DMS53 (cell line): ENCODE measurements at regions not wholly inside any gene's neighbourhood (a gene's known extent, or its start where the extent isn't known, plus 50 kb on each side); places are given as distances from the start of the nearest gene placed in this dataset.

Experiments
- DNase-seq: peaks from one replicate; lab custom pipeline; 2025; lab: John Stamatoyannopoulos, UW

GRCh38 chr18:77572537-77572936 lies 322.9 kb downstream of the GALR1 start:
- no peak for DNase-seq

- DNase-seq: no peak
These were observed 323.9 kb downstream of the GALR1 start for GRCh38 chr18:77573571-77573970.

- no peak for DNase-seq
These were observed 341.4 kb downstream of the GALR1 start for GRCh38 chr18:77590943-77591515.

GRCh38 chr18:77597726-77598125 lies 348.1 kb downstream of the GALR1 start:
- DNase-seq: no peak

- no peak for DNase-seq
These were observed 351.0 kb downstream of the GALR1 start for GRCh38 chr18:77600674-77601073.

GRCh38 chr18:77601567-77601966 lies 351.9 kb downstream of the GALR1 start:
- no peak for DNase-seq

GRCh38 chr18:77607087-77607486 lies 357.4 kb downstream of the GALR1 start:
- no peak for DNase-seq

GRCh38 chr18:77608807-77609206 lies 359.2 kb downstream of the GALR1 start:
- no peak for DNase-seq

GRCh38 chr18:77617694-77618093 lies 368.0 kb downstream of the GALR1 start:
- no peak for DNase-seq

- no peak for DNase-seq
These were observed 369.9 kb downstream of the GALR1 start for GRCh38 chr18:77619525-77619924.

GRCh38 chr18:77622009-77622692 lies 372.5 kb downstream of the GALR1 start:
- no peak for DNase-seq

GRCh38 chr18:77632758-77633157 lies 383.1 kb downstream of the GALR1 start:
- no peak for DNase-seq

- DNase-seq: no peak
These were observed 384.8 kb downstream of the GALR1 start for GRCh38 chr18:77634494-77634893.

- DNase-seq: no peak
These were observed 385.8 kb downstream of the GALR1 start for GRCh38 chr18:77635451-77635850.

GRCh38 chr18:77635858-77636257 lies 386.2 kb downstream of the GALR1 start:
- DNase-seq: no peak

- DNase-seq: no peak
These were observed 395.7 kb downstream of the GALR1 start for GRCh38 chr18:77645170-77645872.

GRCh38 chr18:77647472-77647871 lies 397.8 kb downstream of the GALR1 start:
- DNase-seq: no peak

- no peak for DNase-seq
These were observed 398.8 kb downstream of the GALR1 start for GRCh38 chr18:77648411-77648810.

- peak; percentile 77 for DNase-seq
These were observed 401.2 kb downstream of the GALR1 start for GRCh38 chr18:77650799-77651385.

GRCh38 chr18:77651441-77651840 lies 401.8 kb downstream of the GALR1 start:
- no peak for DNase-seq

- no peak for DNase-seq
These were observed 404.1 kb downstream of the GALR1 start for GRCh38 chr18:77653792-77654191.

- no peak for DNase-seq
These were observed 404.7 kb downstream of the GALR1 start for GRCh38 chr18:77654302-77654701.
